HG02798 (cell line): ENCODE measurements at regions not wholly inside any gene's neighbourhood (a gene's known extent, or its start where the extent isn't known, plus 50 kb on each side); places are given as distances from the start of the nearest gene placed in this dataset.

Source experiments
- ATAC-seq: cut with Tn5 transposase; IDR thresholded peaks from one replicate; pipeline ENCODE4 v1.9.1; 2021; ENCODE audit warnings: mild to moderate bottlenecking; ENCODE audit not compliant: unreplicated experiment, poor library complexity

DNA sequence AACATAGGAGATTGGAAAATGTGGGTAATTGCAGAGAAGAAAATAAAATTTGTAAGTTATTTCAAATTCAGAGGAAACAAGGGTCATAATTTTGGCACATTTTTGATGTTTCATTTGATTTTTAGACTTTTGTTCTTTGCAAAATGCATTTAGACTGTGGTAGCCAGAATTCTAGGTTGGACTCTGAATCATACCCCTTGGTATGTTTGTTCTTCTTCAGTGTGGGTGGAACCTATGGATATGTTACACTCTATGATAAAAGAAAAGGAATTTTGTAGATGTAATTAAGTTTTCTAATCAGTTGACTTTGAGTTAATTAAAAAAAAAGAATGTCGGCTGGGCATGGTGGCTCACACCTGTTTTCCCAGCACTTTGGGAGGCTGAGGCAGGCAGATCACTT, 827.0 kb downstream of the AACS start:
- no peak for ATAC-seq

- ATAC-seq = no peak
These were observed 837.8 kb downstream of the AACS start for GRCh38 chr12:125902991-125903390.

GRCh38 chr12:125907351-125907750, 842.1 kb downstream of the AACS start:
- no peak for ATAC-seq

GRCh38 chr12:125919856-125920470, 854.7 kb downstream of the AACS start:
- ATAC-seq = no peak

DNA sequence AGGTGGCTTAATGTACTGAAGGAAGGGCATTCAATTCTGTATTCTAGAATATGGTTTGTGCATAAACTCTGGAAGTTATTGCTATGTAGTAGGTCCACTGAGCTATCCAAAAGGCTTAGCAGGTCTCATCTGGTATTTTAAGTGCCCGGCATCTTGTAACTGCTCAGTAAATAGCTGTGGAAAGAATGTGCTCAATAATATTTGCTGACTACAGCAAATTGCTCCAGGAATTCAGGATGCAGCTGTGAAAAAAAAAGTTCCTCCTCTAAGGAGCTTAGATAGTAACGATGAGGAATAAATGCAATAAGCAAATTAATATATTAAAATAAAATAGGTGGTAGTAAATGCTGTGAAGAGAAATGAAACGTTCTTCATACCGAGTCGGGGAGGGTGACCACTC, 857.1 kb downstream of the AACS start:
- ATAC-seq = no peak

DNA sequence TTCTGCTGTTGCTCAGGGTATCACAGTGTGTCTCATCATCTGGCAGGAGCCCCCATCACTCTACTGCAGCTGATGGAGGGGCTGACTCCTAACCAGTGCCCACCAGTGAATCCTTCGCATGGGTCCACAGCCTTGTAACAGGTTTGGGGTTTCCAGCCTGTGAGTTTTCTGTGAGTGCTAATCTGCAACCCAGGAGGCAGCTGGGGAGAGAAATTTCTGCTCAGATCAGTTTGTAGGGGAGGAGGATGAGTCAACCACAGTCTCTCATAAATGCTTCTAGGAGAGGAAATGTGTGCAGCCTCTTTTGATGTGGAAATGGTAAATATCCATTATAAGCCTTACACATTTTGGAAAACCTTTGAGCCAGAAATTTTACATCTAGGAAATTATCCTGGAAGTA, 871.3 kb downstream of the AACS start:
- ATAC-seq = no peak

DNA sequence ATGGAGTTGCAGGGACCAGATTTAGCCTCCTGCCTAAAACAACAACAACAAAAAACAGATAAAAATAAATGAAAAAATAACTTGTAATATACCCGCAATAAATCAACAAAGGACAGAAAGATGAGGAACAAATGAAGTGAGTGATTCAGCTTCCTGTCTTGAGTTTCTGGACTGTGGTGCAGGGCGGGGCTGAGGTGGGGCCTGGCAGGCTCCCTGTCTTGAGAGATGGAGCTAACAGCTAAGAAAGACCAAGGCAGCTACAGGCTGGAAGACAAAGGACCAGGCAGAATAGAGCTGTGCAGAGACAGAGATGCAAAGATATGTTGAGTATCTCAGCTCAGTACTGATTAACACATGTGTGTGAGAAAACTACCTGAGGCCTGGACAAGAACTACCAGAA, 879.2 kb downstream of the AACS start:
- ATAC-seq = no peak

- ATAC-seq = no peak
These were observed 884.2 kb downstream of the AACS start for GRCh38 chr12:125949471-125949870.

DNA sequence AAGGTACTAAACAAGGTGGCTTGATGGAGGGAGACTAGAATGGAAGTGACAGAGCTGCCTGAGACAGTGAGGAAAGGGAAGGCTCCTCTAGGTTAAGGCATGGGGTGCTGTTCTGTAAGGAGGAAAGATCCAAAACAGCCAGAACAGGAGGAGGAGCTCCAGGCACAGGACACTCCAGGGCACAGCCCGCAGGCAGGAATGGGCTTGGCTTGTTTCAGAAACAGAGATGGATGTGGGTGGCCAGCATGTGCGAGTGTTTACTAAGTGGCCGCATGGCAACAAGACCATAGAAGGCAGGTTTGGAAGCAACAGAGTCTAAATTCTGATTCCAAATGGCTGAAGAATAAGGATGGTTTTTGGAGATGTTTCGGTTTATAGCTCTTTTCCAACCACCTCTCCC, 889.1 kb downstream of the AACS start:
- no peak for ATAC-seq

DNA sequence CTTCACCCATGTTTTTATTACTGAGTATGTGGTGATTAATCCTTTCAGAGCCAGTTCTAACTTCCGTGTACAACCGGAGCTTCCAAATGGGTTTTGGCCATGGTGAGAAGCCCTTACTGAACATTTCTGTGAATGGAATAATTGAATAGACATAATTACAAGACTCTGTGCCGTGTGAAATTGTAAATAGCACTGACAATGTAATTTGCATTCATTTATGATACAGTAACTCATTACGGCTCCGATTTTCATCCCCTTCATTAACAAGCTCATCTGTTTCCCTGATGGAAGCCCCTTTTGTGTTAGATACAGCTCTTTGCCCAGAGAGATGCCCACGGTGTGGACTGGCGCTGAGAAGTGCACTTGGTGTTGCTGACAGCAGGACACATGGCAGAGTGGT, 891.0 kb downstream of the AACS start:
- no peak for ATAC-seq

GRCh38 chr12:125966641-125967040, 901.4 kb downstream of the AACS start:
- no peak for ATAC-seq

- ATAC-seq = no peak
These were observed 903.2 kb downstream of the AACS start for GRCh38 chr12:125968413-125968812.

DNA sequence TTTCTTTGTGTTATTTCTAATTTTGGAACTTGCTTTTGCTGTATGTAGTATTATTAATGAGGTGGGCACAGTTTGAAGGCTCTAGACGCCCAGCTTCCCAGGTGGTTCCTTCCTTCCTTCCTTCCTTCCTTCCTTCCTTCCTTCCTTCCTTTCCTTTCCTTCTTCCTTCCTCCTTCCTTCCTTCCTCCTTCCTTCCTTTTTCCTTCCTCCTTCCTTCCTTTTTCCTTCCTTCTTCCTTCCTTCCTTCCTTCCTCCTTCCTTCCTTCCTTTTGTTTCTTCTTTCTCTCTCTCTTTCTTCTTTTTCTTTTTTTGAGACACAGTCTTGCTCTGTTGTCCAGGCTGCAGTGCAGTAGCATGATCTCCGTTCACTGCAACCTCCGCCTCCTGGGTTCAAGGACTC, 906.7 kb downstream of the AACS start:
- ATAC-seq = no peak

DNA sequence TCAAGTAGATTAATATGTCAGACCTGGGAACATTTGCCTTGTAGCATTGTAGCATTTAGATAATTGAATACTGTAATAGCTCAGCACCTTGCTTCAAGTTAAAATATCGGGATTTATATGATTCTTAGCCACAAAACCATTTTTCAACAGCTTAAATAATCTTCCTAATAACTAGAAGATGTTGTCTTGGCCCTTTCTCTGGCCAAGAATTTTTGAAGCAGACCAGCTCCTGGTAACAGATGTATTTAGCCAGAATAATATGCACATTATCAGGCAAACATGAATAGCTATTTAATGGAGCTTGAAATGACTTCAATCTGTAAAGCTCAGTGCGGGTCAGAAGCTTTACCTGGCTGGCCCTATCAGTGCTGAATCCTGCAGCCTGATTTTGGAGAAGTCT, 913.1 kb downstream of the AACS start:
- no peak for ATAC-seq

GRCh38 chr12:125981610-125982253, 916.5 kb downstream of the AACS start:
- ATAC-seq = no peak

DNA sequence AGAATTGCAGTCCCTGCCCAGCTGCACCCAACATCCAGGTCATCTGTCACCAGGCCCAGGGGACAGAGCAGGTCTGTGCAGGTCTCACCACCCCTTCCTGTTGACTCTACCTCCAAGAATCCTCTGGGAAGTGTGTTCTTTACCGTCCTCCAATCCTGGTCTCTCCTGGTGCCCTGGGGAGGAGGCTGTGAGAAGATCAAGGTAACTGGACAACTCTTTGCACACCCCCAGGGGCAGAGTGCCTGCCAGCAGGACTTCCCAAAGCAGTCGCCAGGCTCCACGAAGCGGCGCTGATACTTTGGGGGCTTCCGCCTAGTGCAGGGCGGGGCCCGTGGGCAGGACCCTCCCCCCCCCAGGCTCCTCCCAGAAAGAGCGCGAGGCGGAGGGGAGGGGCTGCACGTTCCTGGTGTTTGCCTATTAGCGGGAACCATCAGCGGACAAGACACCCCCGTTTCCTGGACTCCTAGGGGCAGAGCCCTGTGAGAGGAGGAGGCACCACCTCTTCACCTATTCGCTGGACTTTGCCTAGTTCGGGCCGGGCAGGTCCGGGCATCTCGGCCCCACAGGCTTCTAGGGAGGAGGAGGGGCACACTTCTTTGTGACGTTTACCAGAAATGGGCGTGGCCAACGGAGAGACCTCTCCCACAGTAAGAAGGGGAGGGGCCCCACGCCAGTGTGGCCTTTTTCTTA, 918.0 kb downstream of the AACS start:
- no peak for ATAC-seq

DNA sequence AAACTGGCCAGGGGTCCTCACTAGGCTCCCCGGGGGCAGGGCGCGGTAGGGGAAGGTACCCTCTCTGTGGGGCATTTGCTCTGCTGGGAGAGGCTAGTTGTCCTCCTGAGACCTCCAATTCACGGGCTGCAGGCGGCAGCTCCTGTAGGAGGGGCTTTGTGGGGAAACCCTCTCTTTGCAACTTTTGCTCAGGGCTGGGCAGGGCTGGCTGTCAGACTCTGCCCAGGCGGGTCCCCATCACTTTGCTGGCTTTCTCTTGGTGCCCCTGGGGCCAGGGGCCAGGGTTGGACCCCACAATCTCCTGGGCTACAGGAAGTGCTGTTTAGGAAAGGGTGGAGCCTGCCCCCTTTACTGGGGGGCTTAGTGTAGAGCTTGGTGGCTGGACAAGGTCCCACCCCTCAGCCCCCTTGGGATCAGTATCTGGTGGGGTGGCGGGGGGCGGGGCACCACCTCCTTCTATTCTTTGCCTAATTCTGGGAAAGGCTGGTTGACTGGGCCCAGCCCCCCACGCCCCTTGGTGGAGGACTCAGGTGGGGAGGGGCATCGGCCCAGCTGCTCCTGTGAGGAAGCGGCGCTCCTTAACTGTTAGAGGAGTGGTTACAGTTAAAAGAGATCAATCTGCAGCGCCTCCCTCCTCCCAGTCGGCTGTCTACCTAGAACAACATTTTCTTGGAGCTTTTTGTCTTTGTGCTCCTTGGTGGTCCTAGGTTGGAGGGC, 918.7 kb downstream of the AACS start:
- no peak for ATAC-seq

GRCh38 chr12:125988545-125988944, 923.3 kb downstream of the AACS start:
- ATAC-seq = no peak

GRCh38 chr12:125989696-125990095, 924.5 kb downstream of the AACS start:
- no peak for ATAC-seq

DNA sequence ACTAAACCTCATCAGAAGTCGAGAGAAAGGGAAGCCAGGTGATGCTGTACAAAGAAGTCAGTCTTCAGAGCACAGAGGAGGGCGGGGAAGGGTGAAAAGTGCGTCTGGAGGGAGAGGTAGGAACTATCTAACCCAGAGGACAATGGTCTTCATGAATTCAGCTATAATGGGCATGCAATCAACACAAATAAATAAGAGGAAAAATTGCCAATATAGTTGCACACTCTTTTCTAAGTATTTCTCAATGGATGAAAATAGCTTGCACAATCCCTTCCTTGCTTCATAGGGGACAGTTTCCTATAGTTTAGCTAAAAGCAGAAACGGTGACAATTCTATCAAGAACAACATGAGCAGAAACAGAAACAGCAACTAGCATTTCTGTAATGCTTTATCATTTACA, 931.2 kb downstream of the AACS start:
- ATAC-seq = no peak

DNA sequence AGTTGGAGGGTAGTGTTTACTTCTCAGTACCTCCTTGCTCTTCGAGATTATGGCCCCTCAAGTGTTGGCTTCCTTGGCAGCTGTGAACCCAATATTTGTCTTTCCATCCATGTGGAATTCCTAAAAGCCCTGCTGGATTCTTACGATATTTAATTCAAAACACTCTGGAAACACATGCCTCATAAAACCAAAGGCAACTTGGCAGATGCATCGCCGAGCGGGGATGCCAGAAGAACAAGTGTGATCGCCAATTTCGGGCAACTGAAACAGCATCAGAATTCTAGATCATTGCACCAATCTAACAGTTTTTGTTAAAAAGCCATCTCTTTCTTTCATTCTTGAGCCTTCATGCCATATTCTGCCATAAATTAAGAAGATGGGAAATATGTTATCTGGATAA, 934.4 kb downstream of the AACS start:
- no peak for ATAC-seq
